HepG2 (cell line): ENCODE measurements at regions not wholly inside any gene's neighbourhood (a gene's known extent, or its start where the extent isn't known, plus 50 kb on each side); places are given as distances from the start of the nearest gene placed in this dataset.

Source experiments
- ATAC-seq: fragments of 200-7000 bp; cut with Tn5 transposase; 3 replicates; pipeline ENCODE4 v1.9.1; 2020; ENCODE audit warnings: mild to moderate bottlenecking, moderate library complexity
- BruUV-seq: library from RNA; stranded (reverse); fragments of 400-500 nt; replicated peaks from 2 replicates; lab custom pipeline; 2021; lab: Mats Ljungman, UMichigan
- CTCF ChIA-PET: fragments of 300-600 bp; formaldehyde crosslinking; extraction: SDS; loops from one replicate; lab custom pipeline; 2021; ENCODE audit warnings: low total read pairs, inconsistent platforms, low intra/inter-chr PET ratio; lab: Yijun Ruan, JAX
- POLR2A ChIA-PET: fragments of 350-600 bp; sonication (Branson Sonifier 250); formaldehyde crosslinking; loops from one replicate; lab custom pipeline; 2020; ENCODE audit warnings: antibody characterized with exemption, inconsistent platforms; lab: Yijun Ruan, JAX
- DNase-seq: peaks from one replicate; pipeline ENCODE4 v3.0.0-alpha.2; 2015; ENCODE audit warnings: low spot score
- FAIRE-seq: peaks from 3 replicates; lab custom pipeline; 2011; peaks lifted over from hg19 to GRCh38; lab: Jason Lieb, UNC
- H2AFZ ChIP-seq: one replicate; pipeline ENCODE4 v1.6.1; 2011; ENCODE audit warnings: low read length, inconsistent platforms
- H3K27ac ChIP-seq: fragments of 300-600 bp; 3 replicates; pipeline ENCODE4 v1.8.0; 2011; ENCODE audit warnings: mixed run types, mild to moderate bottlenecking, mixed read lengths, low read length, inconsistent platforms; ENCODE audit not compliant: insufficient read depth; ENCODE audit errors: extremely low read length
- H3K27me3 ChIP-seq, 2 experiments: fragments of 200-600 bp in 1 of 2; 2 replicates in 1 of 2; 3 replicates in 1 of 2; pipeline versions ENCODE4 v1.6.0 to v1.8.0; 2011; ENCODE audit warnings: low read length in 2 of 2, mild to moderate bottlenecking in 2 of 2, moderate library complexity in 2 of 2, inconsistent platforms in 1 of 2; ENCODE audit not compliant: insufficient read depth in 2 of 2, control insufficient read depth in 1 of 2
- H3K36me3 ChIP-seq, 2 experiments: fragments of 200-600 bp in 1 of 2; replicated peaks in 1 of 2; 2 replicates in 1 of 2; 3 replicates in 1 of 2; pipeline versions ENCODE4 v1.5.1 to v1.8.0; 2011; ENCODE audit warnings: low read length in 2 of 2, inconsistent platforms in 1 of 2; ENCODE audit not compliant: insufficient read depth in 2 of 2, control insufficient read depth in 1 of 2
- H3K4me1 ChIP-seq: 2 replicates; pipeline ENCODE4 v1.5.1; 2012; ENCODE audit warnings: low read length, inconsistent platforms; ENCODE audit not compliant: insufficient read depth
- H3K4me2 ChIP-seq: 2 replicates; pipeline ENCODE4 v1.6.0; 2011; ENCODE audit warnings: low read depth, low read length, inconsistent platforms
- H3K4me3 ChIP-seq, 3 experiments: fragments of 200-600 bp in 1 of 3; sonication (generic), shearing (Covaris generic) in 1 of 3; replicated peaks in 1 of 3; 2 replicates each; pipeline ENCODE4 v1.5.1; 2011 to 2016; ENCODE audit warnings: low read length in 3 of 3, inconsistent platforms in 2 of 3, low read depth in 2 of 3, mild to moderate bottlenecking in 2 of 3, control low read depth in 1 of 3, mixed read lengths in 1 of 3; ENCODE audit not compliant: insufficient read depth in 1 of 3
- H3K79me2 ChIP-seq: one replicate; pipeline ENCODE4 v1.6.1; 2011; ENCODE audit warnings: low read length, inconsistent platforms; ENCODE audit not compliant: insufficient read depth
- H3K9ac ChIP-seq: 2 replicates; pipeline ENCODE4 v1.6.0; 2011; ENCODE audit warnings: mild to moderate bottlenecking, low read depth, low read length, inconsistent platforms; ENCODE audit not compliant: insufficient read depth
- H3K9me3 ChIP-seq: 2 replicates; pipeline ENCODE4 v1.5.1; 2012; ENCODE audit warnings: mild to moderate bottlenecking, low read length
- H4K20me1 ChIP-seq: 2 replicates; pipeline ENCODE4 v1.6.0; 2011; ENCODE audit warnings: inconsistent platforms, mild to moderate bottlenecking, low read length, moderate library complexity; ENCODE audit not compliant: insufficient read depth
- ARNT ChIP-seq: fragments of 450-650 bp; IDR thresholded peaks from 2 replicates; pipeline ENCODE4 v1.6.1; 2017
- ELF1 ChIP-seq: sonication (generic); formaldehyde crosslinking; IDR thresholded peaks from 2 replicates; pipeline ENCODE4 v1.4.0; 2020; ENCODE audit warnings: missing genetic modification reagents
- KLF9 ChIP-seq: IDR thresholded peaks from 2 replicates; pipeline ENCODE4 v1.6.1; 2016; ENCODE audit warnings: low read depth
- PPARG ChIP-seq: conservative IDR thresholded peaks from 2 replicates; pipeline ENCODE4 v1.6.1; 2016; ENCODE audit warnings: missing biosample characterization, missing genetic modification reagents
- RELA ChIP-seq: sonication (generic); formaldehyde crosslinking; IDR thresholded peaks from 2 replicates; pipeline ENCODE4 v1.4.0; 2020; ENCODE audit warnings: missing genetic modification reagents
- ZBTB8A ChIP-seq: sonication (generic); formaldehyde crosslinking; IDR thresholded peaks from 2 replicates; pipeline ENCODE4 v1.4.0; 2020; ENCODE audit warnings: mild to moderate bottlenecking, low read depth, missing genetic modification reagents, borderline replicate concordance
- ZNF12 ChIP-seq: sonication (generic); formaldehyde crosslinking; IDR thresholded peaks from 2 replicates; pipeline ENCODE4 v1.5.0; 2020; ENCODE audit warnings: missing genetic modification reagents
- ZNF20 ChIP-seq: sonication (generic); formaldehyde crosslinking; IDR thresholded peaks from 2 replicates; pipeline ENCODE4 v1.4.0; 2020; ENCODE audit warnings: mild to moderate bottlenecking, moderate library complexity, missing genetic modification reagents
- ZNF496 ChIP-seq: sonication (generic); formaldehyde crosslinking; IDR thresholded peaks from 2 replicates; pipeline ENCODE4 v1.8.1; 2023; ENCODE audit warnings: mild to moderate bottlenecking, moderate library complexity, missing genetic modification reagents; ENCODE audit not compliant: insufficient replicate concordance
- ZNF713 ChIP-seq: sonication (generic); formaldehyde crosslinking; IDR thresholded peaks from 2 replicates; pipeline ENCODE4 v1.4.0; 2020; ENCODE audit warnings: mild to moderate bottlenecking, missing genetic modification reagents
- WGBS: methylation state at CpG from one replicate; pipeline ENCODE4 v1.1.6; 2017; ENCODE audit warnings: low lambda C conversion rate; 5-methylcytosine and 5-hydroxymethylcytosine counted together
- in situ Hi-C: cut with HindIII; loops from 2 replicates; pipeline ENCODE4 v1.10.0; 2017; ENCODE audit warnings: low pct_unique_long_range_greater_than_20kb; ENCODE audit not compliant: extremely low pct_ligation_motif_present
- intact Hi-C: fragments of 100-400 bp; cut with micrococcal nuclease; formaldehyde crosslinking; loops from one replicate; pipeline ENCODE4 v1.10.0; 2022; ENCODE audit not compliant: unreplicated experiment
- TF ChIP-seq, protein P1 (sequence below): fragments of 450-650 bp; IDR thresholded peaks from 2 replicates; pipeline ENCODE4 v1.6.1; 2017; ENCODE audit warnings: mild to moderate bottlenecking
- TF ChIP-seq, protein P2 (sequence below): sonication (generic); formaldehyde crosslinking; IDR thresholded peaks from 2 replicates; pipeline ENCODE4 v1.8.1; 2023; ENCODE audit warnings: mild to moderate bottlenecking, missing genetic modification reagents
- TF ChIP-seq, protein P3 (sequence below): sonication (generic); formaldehyde crosslinking; IDR thresholded peaks from 2 replicates; pipeline ENCODE4 v1.9.0; 2021; ENCODE audit warnings: missing genetic modification reagents, mild to moderate bottlenecking, borderline replicate concordance
- TF ChIP-seq, protein P4 (sequence below): sonication (generic); formaldehyde crosslinking; IDR thresholded peaks from 2 replicates; pipeline ENCODE4 v1.4.0; 2020; ENCODE audit warnings: missing genetic modification reagents

DNA sequence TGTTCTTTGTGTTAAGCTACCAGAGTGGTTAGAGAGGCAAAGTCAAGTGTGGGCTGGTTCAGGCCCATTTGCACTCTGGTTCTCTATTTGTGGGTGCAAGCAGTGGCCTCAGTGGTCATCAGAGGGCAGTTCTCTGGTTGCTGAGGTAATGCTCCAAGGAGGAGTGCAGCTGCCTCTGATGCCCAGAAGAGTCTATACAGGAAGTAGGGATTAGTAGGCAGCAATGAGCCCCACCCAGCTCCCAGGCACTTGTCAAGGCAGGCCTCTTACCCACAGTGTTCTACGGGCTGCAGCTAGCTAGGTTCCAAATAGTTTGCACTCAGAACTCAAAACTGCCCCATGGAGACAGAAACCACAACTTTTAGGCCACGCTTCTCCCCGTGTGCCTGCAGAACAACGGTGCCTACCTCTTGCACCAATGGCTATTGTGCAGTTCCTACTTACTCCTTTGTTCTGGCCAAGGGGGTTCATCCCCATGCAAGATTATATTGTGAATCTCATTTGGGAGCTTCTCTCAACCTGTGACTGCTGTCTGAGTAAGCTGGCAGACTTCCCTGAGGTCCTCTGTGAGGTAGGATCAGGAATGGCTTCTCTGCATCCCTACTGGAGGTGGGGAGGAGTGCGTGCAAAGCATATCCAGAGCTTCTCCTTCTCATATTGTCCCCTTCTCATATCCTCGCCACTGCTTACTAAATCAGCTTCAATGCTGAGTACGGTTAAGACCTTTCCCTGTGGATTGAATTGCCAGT lies 410.3 kb upstream of the LMO3 start:
- CTCF ChIA-PET: no interaction called here
- no peak overlapping the region for H3K27ac ChIP-seq
- DNase-seq (no peak), ATAC-seq (no peak), FAIRE-seq (no peak)
- H3K4me1 ChIP-seq: no peaks in the 10 kb centered on the region
- no peak overlapping the region for H3K9ac ChIP-seq
- H3K79me2 ChIP-seq: no peaks in the 10 kb centered on the region
- no peaks in the 10 kb centered on the region for H3K9me3 ChIP-seq
- in situ Hi-C loops: no loop called here
- H2AFZ ChIP-seq: no peak overlapping the region
- TF ChIP-seq, protein P1, sequence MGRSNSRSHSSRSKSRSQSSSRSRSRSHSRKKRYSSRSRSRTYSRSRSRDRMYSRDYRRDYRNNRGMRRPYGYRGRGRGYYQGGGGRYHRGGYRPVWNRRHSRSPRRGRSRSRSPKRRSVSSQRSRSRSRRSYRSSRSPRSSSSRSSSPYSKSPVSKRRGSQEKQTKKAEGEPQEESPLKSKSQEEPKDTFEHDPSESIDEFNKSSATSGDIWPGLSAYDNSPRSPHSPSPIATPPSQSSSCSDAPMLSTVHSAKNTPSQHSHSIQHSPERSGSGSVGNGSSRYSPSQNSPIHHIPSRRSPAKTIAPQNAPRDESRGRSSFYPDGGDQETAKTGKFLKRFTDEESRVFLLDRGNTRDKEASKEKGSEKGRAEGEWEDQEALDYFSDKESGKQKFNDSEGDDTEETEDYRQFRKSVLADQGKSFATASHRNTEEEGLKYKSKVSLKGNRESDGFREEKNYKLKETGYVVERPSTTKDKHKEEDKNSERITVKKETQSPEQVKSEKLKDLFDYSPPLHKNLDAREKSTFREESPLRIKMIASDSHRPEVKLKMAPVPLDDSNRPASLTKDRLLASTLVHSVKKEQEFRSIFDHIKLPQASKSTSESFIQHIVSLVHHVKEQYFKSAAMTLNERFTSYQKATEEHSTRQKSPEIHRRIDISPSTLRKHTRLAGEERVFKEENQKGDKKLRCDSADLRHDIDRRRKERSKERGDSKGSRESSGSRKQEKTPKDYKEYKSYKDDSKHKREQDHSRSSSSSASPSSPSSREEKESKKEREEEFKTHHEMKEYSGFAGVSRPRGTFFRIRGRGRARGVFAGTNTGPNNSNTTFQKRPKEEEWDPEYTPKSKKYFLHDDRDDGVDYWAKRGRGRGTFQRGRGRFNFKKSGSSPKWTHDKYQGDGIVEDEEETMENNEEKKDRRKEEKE: no peak
- TF ChIP-seq, protein P2, sequence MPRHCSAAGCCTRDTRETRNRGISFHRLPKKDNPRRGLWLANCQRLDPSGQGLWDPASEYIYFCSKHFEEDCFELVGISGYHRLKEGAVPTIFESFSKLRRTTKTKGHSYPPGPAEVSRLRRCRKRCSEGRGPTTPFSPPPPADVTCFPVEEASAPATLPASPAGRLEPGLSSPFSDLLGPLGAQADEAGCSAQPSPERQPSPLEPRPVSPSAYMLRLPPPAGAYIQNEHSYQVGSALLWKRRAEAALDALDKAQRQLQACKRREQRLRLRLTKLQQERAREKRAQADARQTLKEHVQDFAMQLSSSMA (CRISPR knock-in tag): no peak
- TF ChIP-seq ARNT (no peak), KLF9 (CRISPR knock-in tag) (no peak), ZNF20 (CRISPR knock-in tag) (no peak), ZNF12 (CRISPR knock-in tag) (no peak), RELA (CRISPR knock-in tag) (no peak), ELF1 (CRISPR knock-in tag) (no peak), PPARG (CRISPR knock-in tag) (no peak), ZNF496 (CRISPR knock-in tag) (no peak), ZNF713 (no peak), ZBTB8A (CRISPR knock-in tag) (no peak)
- TF ChIP-seq, protein P3, sequence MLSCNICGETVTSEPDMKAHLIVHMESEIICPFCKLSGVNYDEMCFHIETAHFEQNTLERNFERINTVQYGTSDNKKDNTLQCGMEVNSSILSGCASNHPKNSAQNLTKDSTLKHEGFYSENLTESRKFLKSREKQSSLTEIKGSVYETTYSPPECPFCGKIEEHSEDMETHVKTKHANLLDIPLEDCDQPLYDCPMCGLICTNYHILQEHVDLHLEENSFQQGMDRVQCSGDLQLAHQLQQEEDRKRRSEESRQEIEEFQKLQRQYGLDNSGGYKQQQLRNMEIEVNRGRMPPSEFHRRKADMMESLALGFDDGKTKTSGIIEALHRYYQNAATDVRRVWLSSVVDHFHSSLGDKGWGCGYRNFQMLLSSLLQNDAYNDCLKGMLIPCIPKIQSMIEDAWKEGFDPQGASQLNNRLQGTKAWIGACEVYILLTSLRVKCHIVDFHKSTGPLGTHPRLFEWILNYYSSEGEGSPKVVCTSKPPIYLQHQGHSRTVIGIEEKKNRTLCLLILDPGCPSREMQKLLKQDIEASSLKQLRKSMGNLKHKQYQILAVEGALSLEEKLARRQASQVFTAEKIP: no peak
- TF ChIP-seq, protein P4, sequence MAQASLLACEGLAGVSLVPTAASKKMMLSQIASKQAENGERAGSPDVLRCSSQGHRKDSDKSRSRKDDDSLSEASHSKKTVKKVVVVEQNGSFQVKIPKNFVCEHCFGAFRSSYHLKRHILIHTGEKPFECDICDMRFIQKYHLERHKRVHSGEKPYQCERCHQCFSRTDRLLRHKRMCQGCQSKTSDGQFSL (CRISPR knock-in tag): no peak
- TF ChIP-seq, all 625 proteins: peak for 0
- intact Hi-C loops: no loop called here
- Histone ChIP-seq H3K27me3 (no peaks in the 10 kb centered on the region), H4K20me1 (no peaks in the 10 kb centered on the region), H3K4me2 (no peak overlapping the region), H3K4me3 (no peak overlapping the region), H3K36me3 (no peaks in the 10 kb centered on the region)
- BruUV-seq: no TSS peak
- 4% methylated on average over 6 of the region's 7 CpGs for WGBS
- POLR2A ChIA-PET: no interaction called here
